ENCODE measurements at regions not wholly inside any gene's neighbourhood (a gene's known extent, or its start where the extent isn't known, plus 50 kb on each side); places are given as distances from the start of the nearest gene placed in this dataset.

DNA sequence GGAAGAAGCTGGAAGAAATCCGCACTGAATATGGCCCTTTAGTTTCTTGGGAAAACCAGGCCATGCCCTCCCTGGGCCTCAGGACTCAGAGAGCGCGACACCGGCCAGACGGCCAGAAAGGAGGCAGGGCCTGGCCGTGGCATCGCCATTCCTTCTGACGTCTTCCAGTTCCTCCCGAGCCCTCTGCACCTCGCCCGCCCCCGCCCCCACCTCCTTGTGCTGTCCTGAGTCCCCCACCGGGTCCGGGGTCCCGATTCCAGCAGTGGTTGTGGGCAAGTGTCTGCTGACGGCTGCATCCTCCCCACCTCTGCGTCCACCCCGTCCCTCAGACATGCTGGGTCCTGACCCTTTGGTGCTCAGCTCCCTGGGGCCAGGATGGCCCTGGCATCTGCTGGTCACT is 312.1 kb upstream of the SHH start:
- no peak for DNase-seq (ENCODE audit: extremely low spot score)
- ChIA-PET POLR2A (no interaction called here), CTCF (no interaction called here)
- TF ChIP-seq, protein P1, sequence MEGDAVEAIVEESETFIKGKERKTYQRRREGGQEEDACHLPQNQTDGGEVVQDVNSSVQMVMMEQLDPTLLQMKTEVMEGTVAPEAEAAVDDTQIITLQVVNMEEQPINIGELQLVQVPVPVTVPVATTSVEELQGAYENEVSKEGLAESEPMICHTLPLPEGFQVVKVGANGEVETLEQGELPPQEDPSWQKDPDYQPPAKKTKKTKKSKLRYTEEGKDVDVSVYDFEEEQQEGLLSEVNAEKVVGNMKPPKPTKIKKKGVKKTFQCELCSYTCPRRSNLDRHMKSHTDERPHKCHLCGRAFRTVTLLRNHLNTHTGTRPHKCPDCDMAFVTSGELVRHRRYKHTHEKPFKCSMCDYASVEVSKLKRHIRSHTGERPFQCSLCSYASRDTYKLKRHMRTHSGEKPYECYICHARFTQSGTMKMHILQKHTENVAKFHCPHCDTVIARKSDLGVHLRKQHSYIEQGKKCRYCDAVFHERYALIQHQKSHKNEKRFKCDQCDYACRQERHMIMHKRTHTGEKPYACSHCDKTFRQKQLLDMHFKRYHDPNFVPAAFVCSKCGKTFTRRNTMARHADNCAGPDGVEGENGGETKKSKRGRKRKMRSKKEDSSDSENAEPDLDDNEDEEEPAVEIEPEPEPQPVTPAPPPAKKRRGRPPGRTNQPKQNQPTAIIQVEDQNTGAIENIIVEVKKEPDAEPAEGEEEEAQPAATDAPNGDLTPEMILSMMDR (IDR thresholded peaks at IDR 0.05; ENCODE audit: control extremely low read depth, extremely low read depth, low read depth, missing control alignments): no peak

DNA sequence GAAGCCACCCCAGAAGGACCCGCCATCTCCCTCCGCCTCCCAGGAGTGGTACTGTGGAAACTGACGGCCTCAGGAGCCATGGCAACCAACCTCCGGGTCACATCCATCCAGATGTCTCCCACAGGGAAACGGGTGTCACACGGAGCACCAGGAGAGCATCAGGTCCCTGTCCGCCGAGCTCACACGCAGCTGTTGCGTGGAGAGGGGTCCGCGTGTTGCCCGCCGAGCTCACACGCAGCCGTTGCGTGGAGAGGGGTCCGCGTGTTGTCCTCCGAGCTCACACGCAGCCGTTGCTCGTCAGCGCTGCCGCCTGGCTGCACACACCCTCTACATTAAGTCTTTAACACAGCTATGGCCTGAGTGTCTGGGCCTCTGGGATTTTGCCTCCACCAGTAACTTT is 311.1 kb upstream of the SHH start:
- TF ChIP-seq, protein P1 (IDR thresholded peaks at IDR 0.05; ENCODE audit: control extremely low read depth, extremely low read depth, low read depth, missing control alignments): no peak
- POLR2A ChIA-PET: no interaction called here
- DNase-seq (ENCODE audit: extremely low spot score): no peak
- CTCF ChIA-PET: interaction anchor here (0.9 kb wide), 1 partner anchor 111 kb away, joined by 3 read pairs; no protein-coding TSS in a partner anchor

- POLR2A ChIA-PET: no interaction called here
- TF ChIP-seq, protein P1 (IDR thresholded peaks at IDR 0.05; ENCODE audit: control extremely low read depth, extremely low read depth, low read depth, missing control alignments): no peak
- CTCF ChIA-PET: interaction anchor here (0.9 kb wide), 1 partner anchor 111 kb away, joined by 3 read pairs; no protein-coding TSS in a partner anchor
- no peak for DNase-seq (ENCODE audit: extremely low spot score)
Measured at GRCh38 chr7:156122752-156123354, 310.6 kb upstream of the SHH start.

GRCh38 chr7:156121956-156122355 is 309.7 kb upstream of the SHH start:
- POLR2A ChIA-PET: no interaction called here
- no peak for DNase-seq (ENCODE audit: extremely low spot score)
- TF ChIP-seq, protein P1 (IDR thresholded peaks at IDR 0.05; ENCODE audit: control extremely low read depth, extremely low read depth, low read depth, missing control alignments): no peak
- CTCF ChIA-PET: no interaction called here

DNA sequence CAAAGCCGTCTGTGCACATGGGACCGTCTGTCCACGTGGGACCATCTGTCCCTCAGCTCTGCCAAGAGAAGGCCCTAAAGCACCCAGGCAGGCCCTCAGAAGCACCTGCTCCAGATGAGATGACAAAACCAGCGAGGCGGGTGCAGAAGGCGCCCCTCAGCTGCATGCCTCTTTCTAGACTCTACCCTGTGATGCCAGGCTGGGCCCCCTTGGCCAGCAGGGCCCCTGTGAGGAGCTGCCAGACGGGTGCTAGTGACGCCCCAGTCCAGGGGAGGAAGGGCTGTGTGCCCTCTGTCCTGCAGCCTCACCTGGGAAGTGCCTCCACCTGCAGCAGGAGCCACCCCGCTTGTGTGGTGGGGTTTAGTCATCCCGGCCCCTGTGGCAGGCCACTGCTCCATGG is 309.2 kb upstream of the SHH start:
- CTCF ChIA-PET: no interaction called here
- DNase-seq (ENCODE audit: extremely low spot score): no peak
- POLR2A ChIA-PET: no interaction called here
- TF ChIP-seq, protein P1 (IDR thresholded peaks at IDR 0.05; ENCODE audit: control extremely low read depth, extremely low read depth, low read depth, missing control alignments): no peak

- ChIA-PET CTCF (no interaction called here), POLR2A (no interaction called here)
- TF ChIP-seq, protein P1 (IDR thresholded peaks at IDR 0.05; ENCODE audit: control extremely low read depth, extremely low read depth, low read depth, missing control alignments): no peak
- no peak for DNase-seq (ENCODE audit: extremely low spot score)
Measured at GRCh38 chr7:156120552-156120951, 308.3 kb upstream of the SHH start.
